ENCODE measurements at regions not wholly inside any gene's neighbourhood (a gene's known extent, or its start where the extent isn't known, plus 50 kb on each side); places are given as distances from the start of the nearest gene placed in this dataset.

GRCh38 chr2:19846567-19846966 lies 55.2 kb downstream of the TTC32 start:
- ATAC-seq: no peak
- H3K4me1 Mint-ChIP-seq: no peaks in the 10 kb centered on the region
- no peak for DNase-seq
- H3K27me3 Mint-ChIP-seq: peaks cover 8% of the 10 kb centered on the region
- H3K9me3 Mint-ChIP-seq: no peaks in the 10 kb centered on the region
- H3K36me3 Mint-ChIP-seq (ENCODE audit: low read depth): no peaks in the 10 kb centered on the region
- H3K4me3 Mint-ChIP-seq: no peak overlapping the region
- H3K27ac Mint-ChIP-seq: no peak overlapping the region

- H3K9me3 Mint-ChIP-seq: no peaks in the 10 kb centered on the region
- H3K4me3 Mint-ChIP-seq: no peak overlapping the region
- no peaks in the 10 kb centered on the region for H3K4me1 Mint-ChIP-seq
- no peaks in the 10 kb centered on the region for H3K36me3 Mint-ChIP-seq (ENCODE audit: low read depth)
- ATAC-seq: no peak
- H3K27ac Mint-ChIP-seq: no peak overlapping the region
- H3K27me3 Mint-ChIP-seq: peaks cover 13% of the 10 kb centered on the region
- DNase-seq: no peak
Measured at GRCh38 chr2:19846030-19846429, 55.8 kb downstream of the TTC32 start.

- DNase-seq (no peak), ATAC-seq (no peak)
- Mint-ChIP-seq H3K4me3 (no peak overlapping the region), H3K36me3 (ENCODE audit: low read depth) (no peaks in the 10 kb centered on the region), H3K4me1 (no peaks in the 10 kb centered on the region), H3K27ac (no peak overlapping the region), H3K9me3 (no peaks in the 10 kb centered on the region), H3K27me3 (peaks cover 13% of the 10 kb centered on the region)
Measured at GRCh38 chr2:19845323-19845920, 56.4 kb downstream of the TTC32 start.

- Mint-ChIP-seq H3K4me1 (peaks cover 3% of the 10 kb centered on the region), H3K4me3 (no peak overlapping the region), H3K9me3 (no peaks in the 10 kb centered on the region), H3K27me3 (peaks cover 13% of the 10 kb centered on the region), H3K36me3 (ENCODE audit: low read depth) (no peaks in the 10 kb centered on the region), H3K27ac (no peak overlapping the region)
- ATAC-seq: no peak
- DNase-seq: no peak
Measured at GRCh38 chr2:19844750-19845149, 57.0 kb downstream of the TTC32 start.

- H3K27ac Mint-ChIP-seq: no peak overlapping the region
- H3K36me3 Mint-ChIP-seq (ENCODE audit: low read depth): no peaks in the 10 kb centered on the region
- H3K9me3 Mint-ChIP-seq: no peaks in the 10 kb centered on the region
- H3K4me1 Mint-ChIP-seq: peaks cover 10% of the 10 kb centered on the region
- DNase-seq (no peak), ATAC-seq (no peak)
- H3K4me3 Mint-ChIP-seq: no peak overlapping the region
- peaks cover 14% of the 10 kb centered on the region for H3K27me3 Mint-ChIP-seq
Measured at GRCh38 chr2:19843992-19844515, 57.7 kb downstream of the TTC32 start.

GRCh38 chr2:19841918-19842693 lies 59.7 kb downstream of the TTC32 start:
- Mint-ChIP-seq H3K4me1 (peaks cover 11% of the 10 kb centered on the region), H3K27ac (no peak overlapping the region), H3K27me3 (peaks cover 25% of the 10 kb centered on the region), H3K4me3 (no peak overlapping the region), H3K9me3 (no peaks in the 10 kb centered on the region), H3K36me3 (ENCODE audit: low read depth) (no peaks in the 10 kb centered on the region)
- ATAC-seq: no peak
- DNase-seq: no peak

GRCh38 chr2:19839438-19839837 lies 62.3 kb downstream of the TTC32 start:
- ATAC-seq (peak; percentile 88), DNase-seq (peak; percentile 31)
- Mint-ChIP-seq H3K27ac (peak overlapping the region; percentile 9), H3K9me3 (no peaks in the 10 kb centered on the region), H3K27me3 (peaks cover 22% of the 10 kb centered on the region), H3K36me3 (ENCODE audit: low read depth) (no peaks in the 10 kb centered on the region), H3K4me3 (no peak overlapping the region), H3K4me1 (peaks cover 11% of the 10 kb centered on the region)

GRCh38 chr2:19838616-19839015 lies 63.2 kb downstream of the TTC32 start:
- ATAC-seq: no peak
- Mint-ChIP-seq H3K36me3 (ENCODE audit: low read depth) (no peaks in the 10 kb centered on the region), H3K4me1 (peaks cover 11% of the 10 kb centered on the region), H3K4me3 (no peak overlapping the region), H3K27ac (no peak overlapping the region), H3K27me3 (peaks cover 18% of the 10 kb centered on the region), H3K9me3 (no peaks in the 10 kb centered on the region)
- DNase-seq: no peak

GRCh38 chr2:19837235-19837766 lies 64.5 kb downstream of the TTC32 start:
- H3K36me3 Mint-ChIP-seq (ENCODE audit: low read depth): no peaks in the 10 kb centered on the region
- peaks cover 11% of the 10 kb centered on the region for H3K4me1 Mint-ChIP-seq
- H3K9me3 Mint-ChIP-seq: no peaks in the 10 kb centered on the region
- no peak for DNase-seq
- H3K27me3 Mint-ChIP-seq: peaks cover 18% of the 10 kb centered on the region
- H3K27ac Mint-ChIP-seq: no peak overlapping the region
- ATAC-seq: no peak
- H3K4me3 Mint-ChIP-seq: no peak overlapping the region

GRCh38 chr2:19835781-19836281 lies 66.0 kb downstream of the TTC32 start:
- H3K9me3 Mint-ChIP-seq: no peaks in the 10 kb centered on the region
- H3K27me3 Mint-ChIP-seq: peaks cover 12% of the 10 kb centered on the region
- peaks cover 11% of the 10 kb centered on the region for H3K4me1 Mint-ChIP-seq
- DNase-seq: no peak
- no peaks in the 10 kb centered on the region for H3K36me3 Mint-ChIP-seq (ENCODE audit: low read depth)
- no peak for ATAC-seq
- H3K4me3 Mint-ChIP-seq: no peak overlapping the region
- no peak overlapping the region for H3K27ac Mint-ChIP-seq

- Mint-ChIP-seq H3K9me3 (no peaks in the 10 kb centered on the region), H3K36me3 (ENCODE audit: low read depth) (no peaks in the 10 kb centered on the region), H3K27ac (no peak overlapping the region), H3K4me1 (peaks cover 5% of the 10 kb centered on the region), H3K27me3 (peaks cover 9% of the 10 kb centered on the region), H3K4me3 (no peak overlapping the region)
- ATAC-seq (no peak), DNase-seq (no peak)
Measured at GRCh38 chr2:19833978-19834377, 67.8 kb downstream of the TTC32 start.

GRCh38 chr2:19829672-19830071 lies 72.1 kb downstream of the TTC32 start:
- Mint-ChIP-seq H3K4me3 (no peak overlapping the region), H3K4me1 (peaks cover 5% of the 10 kb centered on the region), H3K27me3 (peaks cover 30% of the 10 kb centered on the region), H3K36me3 (ENCODE audit: low read depth) (no peaks in the 10 kb centered on the region), H3K9me3 (no peaks in the 10 kb centered on the region), H3K27ac (no peak overlapping the region)
- DNase-seq (no peak), ATAC-seq (no peak)

GRCh38 chr2:19826874-19827273 lies 74.9 kb downstream of the TTC32 start:
- Mint-ChIP-seq H3K27ac (no peak overlapping the region), H3K27me3 (peaks cover 30% of the 10 kb centered on the region), H3K9me3 (no peaks in the 10 kb centered on the region), H3K4me1 (peaks cover 5% of the 10 kb centered on the region), H3K4me3 (no peak overlapping the region), H3K36me3 (ENCODE audit: low read depth) (no peaks in the 10 kb centered on the region)
- DNase-seq (no peak), ATAC-seq (no peak)

GRCh38 chr2:19823507-19823906 lies 78.3 kb downstream of the TTC32 start:
- peaks cover 31% of the 10 kb centered on the region for H3K27me3 Mint-ChIP-seq
- DNase-seq: no peak
- H3K36me3 Mint-ChIP-seq (ENCODE audit: low read depth): no peaks in the 10 kb centered on the region
- H3K27ac Mint-ChIP-seq: no peak overlapping the region
- H3K4me3 Mint-ChIP-seq: no peak overlapping the region
- ATAC-seq: no peak
- no peaks in the 10 kb centered on the region for H3K9me3 Mint-ChIP-seq
- H3K4me1 Mint-ChIP-seq: no peaks in the 10 kb centered on the region
